Stimulated activated CD4-positive, alpha-beta T cell treated with anti-CD3 and anti-CD28 coated beads, Interleukin-1b, Interleukin-23, amount 100 ng/mL, for 1 hour (primary cell): ENCODE measurements at regions not wholly inside any gene's neighbourhood (a gene's known extent, or its start where the extent isn't known, plus 50 kb on each side); places are given as distances from the start of the nearest gene placed in this dataset.
"Not testable (repeated sequence)": the region's sequence is repeated elsewhere in the genome, so short reads cannot be mapped to it uniquely, and the experiment has no call there.

Source experiments
- DNase-seq, 2 donors: peaks; one replicate each; pipeline ENCODE4 v3.0.0-alpha.2; 2020; ENCODE audit warnings: low read depth in 2 of 2

- no peak for DNase-seq
Observed at GRCh38 chr22:22776121-22776520, 111.5 kb upstream of the IGLL5 start.

GRCh38 chr22:22779213-22779612 lies 108.4 kb upstream of the IGLL5 start:
- no peak for DNase-seq

- no peak for DNase-seq
Observed at GRCh38 chr22:22783575-22783974, 104.0 kb upstream of the IGLL5 start.

- no peak for DNase-seq
Observed at GRCh38 chr22:22784249-22785039, 103.2 kb upstream of the IGLL5 start.

- DNase-seq = no peak
Observed at GRCh38 chr22:22785316-22786065, 102.1 kb upstream of the IGLL5 start.

- DNase-seq = no peak
Observed at GRCh38 chr22:22786301-22787115, 101.1 kb upstream of the IGLL5 start.

- DNase-seq = no peak
Observed at GRCh38 chr22:22787151-22787550, 100.5 kb upstream of the IGLL5 start.

GRCh38 chr22:22787786-22788459 lies 99.7 kb upstream of the IGLL5 start:
- peak; percentile 29 to 44 for DNase-seq

GRCh38 chr22:22788460-22789037 lies 99.1 kb upstream of the IGLL5 start:
- DNase-seq = no peak

GRCh38 chr22:22789233-22789921 lies 98.2 kb upstream of the IGLL5 start:
- DNase-seq = no peak

- DNase-seq = no peak
Observed at GRCh38 chr22:22789922-22790845, 97.4 kb upstream of the IGLL5 start.

GRCh38 chr22:22791438-22792181 lies 96.0 kb upstream of the IGLL5 start:
- no peak for DNase-seq

GRCh38 chr22:22792205-22792786 lies 95.3 kb upstream of the IGLL5 start:
- not testable (repeated sequence) for DNase-seq

- not testable (repeated sequence) for DNase-seq
Observed at GRCh38 chr22:22795639-22796038, 92.0 kb upstream of the IGLL5 start.

GRCh38 chr22:22796724-22797123 lies 90.9 kb upstream of the IGLL5 start:
- no peak for DNase-seq

- DNase-seq = no peak
Observed at GRCh38 chr22:22798232-22798616, 89.4 kb upstream of the IGLL5 start.

GRCh38 chr22:22798716-22799115 lies 88.9 kb upstream of the IGLL5 start:
- no peak for DNase-seq

- DNase-seq = no peak
Observed at GRCh38 chr22:22799561-22799960, 88.1 kb upstream of the IGLL5 start.

GRCh38 chr22:22800716-22801115 lies 86.9 kb upstream of the IGLL5 start:
- no peak for DNase-seq
